ENCODE measurements at regions not wholly inside any gene's neighbourhood (a gene's known extent, or its start where the extent isn't known, plus 50 kb on each side); places are given as distances from the start of the nearest gene placed in this dataset.

DNA sequence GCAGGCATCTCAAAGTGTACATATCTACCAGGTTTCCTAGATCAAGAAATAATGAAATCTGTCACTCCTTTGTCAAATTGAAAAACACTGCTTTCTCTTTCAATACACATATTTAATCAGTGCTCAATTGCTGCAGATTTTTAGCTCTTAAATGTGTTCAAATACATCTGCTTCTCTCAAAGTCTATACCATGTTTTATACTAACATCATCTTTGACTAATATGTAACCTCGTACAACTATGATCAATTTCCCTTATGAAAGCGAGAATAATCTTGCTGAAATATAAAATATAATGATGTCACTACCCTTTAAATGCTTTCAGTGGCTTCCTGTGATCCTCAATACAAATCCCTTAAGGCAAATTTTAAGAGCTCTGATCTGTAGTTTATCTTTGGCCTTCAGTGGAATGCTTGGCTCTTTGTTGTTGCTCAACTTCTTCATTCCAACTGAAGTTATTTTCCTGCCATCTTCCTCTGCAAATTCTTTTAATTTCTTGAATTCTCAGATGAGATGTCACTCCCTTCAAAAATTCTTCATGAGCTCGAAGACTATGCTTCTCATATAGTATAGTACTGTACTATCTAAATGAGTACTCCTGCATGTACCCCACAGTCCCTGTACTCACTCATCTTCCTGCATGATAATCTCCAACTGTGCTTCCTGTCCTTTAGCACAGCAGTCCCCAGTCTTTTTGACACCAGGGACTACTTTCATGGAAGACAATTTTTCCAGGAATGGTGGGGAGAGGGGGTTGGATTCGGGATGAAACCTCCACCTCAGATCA lies 545.1 kb upstream of the GJE1 start:
- DNase-seq, result no peak
- Histone ChIP-seq H3K4me1 (no peaks in the 10 kb centered on the region), H3K27ac (no peak overlapping the region), H3K36me3 (no peaks in the 10 kb centered on the region), H3K9me3 (no peaks in the 10 kb centered on the region), H3K27me3 (no peaks in the 10 kb centered on the region), H3K4me3 (no peak overlapping the region)
- TF ChIP-seq POLR2A (IDR thresholded peaks at IDR 0.05), result no peak
- TF ChIP-seq, protein P1, sequence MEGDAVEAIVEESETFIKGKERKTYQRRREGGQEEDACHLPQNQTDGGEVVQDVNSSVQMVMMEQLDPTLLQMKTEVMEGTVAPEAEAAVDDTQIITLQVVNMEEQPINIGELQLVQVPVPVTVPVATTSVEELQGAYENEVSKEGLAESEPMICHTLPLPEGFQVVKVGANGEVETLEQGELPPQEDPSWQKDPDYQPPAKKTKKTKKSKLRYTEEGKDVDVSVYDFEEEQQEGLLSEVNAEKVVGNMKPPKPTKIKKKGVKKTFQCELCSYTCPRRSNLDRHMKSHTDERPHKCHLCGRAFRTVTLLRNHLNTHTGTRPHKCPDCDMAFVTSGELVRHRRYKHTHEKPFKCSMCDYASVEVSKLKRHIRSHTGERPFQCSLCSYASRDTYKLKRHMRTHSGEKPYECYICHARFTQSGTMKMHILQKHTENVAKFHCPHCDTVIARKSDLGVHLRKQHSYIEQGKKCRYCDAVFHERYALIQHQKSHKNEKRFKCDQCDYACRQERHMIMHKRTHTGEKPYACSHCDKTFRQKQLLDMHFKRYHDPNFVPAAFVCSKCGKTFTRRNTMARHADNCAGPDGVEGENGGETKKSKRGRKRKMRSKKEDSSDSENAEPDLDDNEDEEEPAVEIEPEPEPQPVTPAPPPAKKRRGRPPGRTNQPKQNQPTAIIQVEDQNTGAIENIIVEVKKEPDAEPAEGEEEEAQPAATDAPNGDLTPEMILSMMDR (IDR thresholded peaks at IDR 0.05 in 4 of 5, conservative IDR thresholded peaks at IDR 0.05 in 1 of 5), result no peak
- no peak for ATAC-seq
- intact Hi-C loops (cut with DNase I; ENCODE audit: low total_unique reads) (no loop called here), in situ Hi-C loops (cut with MboI; ENCODE audit: low sequenced_read_pairs in 4 of 4) (no loop called here)

GRCh38 chr6:141580988-141581552 lies 551.7 kb upstream of the GJE1 start:
- no peaks in the 10 kb centered on the region for H3K27me3 ChIP-seq
- H3K36me3 ChIP-seq, result no peaks in the 10 kb centered on the region
- ATAC-seq, result no peak
- in situ Hi-C loops (cut with MboI; ENCODE audit: low sequenced_read_pairs in 4 of 4), result no loop called here
- no peaks in the 10 kb centered on the region for H3K9me3 ChIP-seq
- no peak overlapping the region for H3K4me3 ChIP-seq
- intact Hi-C loops (cut with DNase I; ENCODE audit: low total_unique reads), result no loop called here
- no peak overlapping the region for H3K27ac ChIP-seq
- no peaks in the 10 kb centered on the region for H3K4me1 ChIP-seq
- TF ChIP-seq, protein P1 (IDR thresholded peaks at IDR 0.05 in 4 of 5, conservative IDR thresholded peaks at IDR 0.05 in 1 of 5), result no peak
- TF ChIP-seq POLR2A (IDR thresholded peaks at IDR 0.05), result no peak
- DNase-seq, result no peak

DNA sequence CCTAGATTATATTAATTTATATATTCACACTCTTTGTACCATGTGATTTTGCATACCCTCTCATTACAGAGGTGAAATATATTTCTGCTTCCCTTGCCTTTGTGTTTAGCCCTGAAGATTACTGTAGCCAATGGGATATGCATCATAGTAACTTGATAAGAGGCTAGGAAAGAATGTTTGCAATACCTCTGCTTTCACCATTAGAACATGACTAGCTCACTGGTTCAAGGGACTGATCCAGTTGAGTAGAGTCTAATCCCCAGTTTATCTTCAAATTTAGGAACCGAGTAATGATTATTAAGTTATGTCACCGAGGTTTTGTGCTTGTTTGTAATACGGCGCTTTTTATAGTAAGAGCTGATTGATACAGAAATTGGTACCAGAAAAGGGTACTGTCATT lies 552.6 kb upstream of the GJE1 start:
- DNase-seq (no peak), ATAC-seq (no peak)
- intact Hi-C loops (cut with DNase I; ENCODE audit: low total_unique reads), result no loop called here
- H3K4me3 ChIP-seq, result no peak overlapping the region
- TF ChIP-seq, protein P1 (IDR thresholded peaks at IDR 0.05 in 4 of 5, conservative IDR thresholded peaks at IDR 0.05 in 1 of 5), result no peak
- no peak overlapping the region for H3K27ac ChIP-seq
- no peaks in the 10 kb centered on the region for H3K27me3 ChIP-seq
- H3K9me3 ChIP-seq, result no peaks in the 10 kb centered on the region
- in situ Hi-C loops (cut with MboI; ENCODE audit: low sequenced_read_pairs in 4 of 4), result no loop called here
- no peaks in the 10 kb centered on the region for H3K4me1 ChIP-seq
- no peaks in the 10 kb centered on the region for H3K36me3 ChIP-seq

- ATAC-seq (no peak), DNase-seq (no peak)
- H3K4me3 ChIP-seq, result no peak overlapping the region
- H3K4me1 ChIP-seq, result no peaks in the 10 kb centered on the region
- H3K27ac ChIP-seq, result no peak overlapping the region
- intact Hi-C loops (cut with DNase I; ENCODE audit: low total_unique reads), result no loop called here
- H3K27me3 ChIP-seq, result no peaks in the 10 kb centered on the region
- no peak for TF ChIP-seq POLR2A (IDR thresholded peaks at IDR 0.05)
- TF ChIP-seq, protein P1 (IDR thresholded peaks at IDR 0.05 in 4 of 5, conservative IDR thresholded peaks at IDR 0.05 in 1 of 5), result no peak
- no peaks in the 10 kb centered on the region for H3K36me3 ChIP-seq
- no peaks in the 10 kb centered on the region for H3K9me3 ChIP-seq
- in situ Hi-C loops (cut with MboI; ENCODE audit: low sequenced_read_pairs in 4 of 4), result no loop called here
Measured at GRCh38 chr6:141576751-141577150, 556.0 kb upstream of the GJE1 start.
